ENCODE measurements at regions not wholly inside any gene's neighbourhood (a gene's known extent, or its start where the extent isn't known, plus 50 kb on each side); places are given as distances from the start of the nearest gene placed in this dataset.

- TF ChIP-seq POLR2A (IDR thresholded peaks at IDR 0.05) = no peak
- no peak for TF ChIP-seq CTCF (IDR thresholded peaks at IDR 0.05)
Observed at GRCh38 chr4:177235026-177235425, 74.6 kb upstream of the NEIL3 start.

All from adrenal gland (tissue), 5 donors.